D721Med (cell line): ENCODE measurements at regions not wholly inside any gene's neighbourhood (a gene's known extent, or its start where the extent isn't known, plus 50 kb on each side); places are given as distances from the start of the nearest gene placed in this dataset.
"Not testable (repeated sequence)": the region's sequence is repeated elsewhere in the genome, so short reads cannot be mapped to it uniquely, and the experiment has no call there.

Source experiments
- DNase-seq: peaks from one replicate; pipeline ENCODE4 v3.0.0; 2011; ENCODE audit warnings: low spot score; ENCODE audit not compliant: insufficient read length
- FAIRE-seq: peaks from 2 replicates; lab custom pipeline; 2011; peaks lifted over from hg19 to GRCh38; lab: Jason Lieb, UNC
- TF ChIP-seq, protein P1 (sequence below): IDR thresholded peaks from 2 replicates; pipeline ENCODE4 v1.5.1; 2012; ENCODE audit warnings: mild to moderate bottlenecking, control low read depth; ENCODE audit not compliant: insufficient read depth; ENCODE audit errors: missing control alignments

DNA sequence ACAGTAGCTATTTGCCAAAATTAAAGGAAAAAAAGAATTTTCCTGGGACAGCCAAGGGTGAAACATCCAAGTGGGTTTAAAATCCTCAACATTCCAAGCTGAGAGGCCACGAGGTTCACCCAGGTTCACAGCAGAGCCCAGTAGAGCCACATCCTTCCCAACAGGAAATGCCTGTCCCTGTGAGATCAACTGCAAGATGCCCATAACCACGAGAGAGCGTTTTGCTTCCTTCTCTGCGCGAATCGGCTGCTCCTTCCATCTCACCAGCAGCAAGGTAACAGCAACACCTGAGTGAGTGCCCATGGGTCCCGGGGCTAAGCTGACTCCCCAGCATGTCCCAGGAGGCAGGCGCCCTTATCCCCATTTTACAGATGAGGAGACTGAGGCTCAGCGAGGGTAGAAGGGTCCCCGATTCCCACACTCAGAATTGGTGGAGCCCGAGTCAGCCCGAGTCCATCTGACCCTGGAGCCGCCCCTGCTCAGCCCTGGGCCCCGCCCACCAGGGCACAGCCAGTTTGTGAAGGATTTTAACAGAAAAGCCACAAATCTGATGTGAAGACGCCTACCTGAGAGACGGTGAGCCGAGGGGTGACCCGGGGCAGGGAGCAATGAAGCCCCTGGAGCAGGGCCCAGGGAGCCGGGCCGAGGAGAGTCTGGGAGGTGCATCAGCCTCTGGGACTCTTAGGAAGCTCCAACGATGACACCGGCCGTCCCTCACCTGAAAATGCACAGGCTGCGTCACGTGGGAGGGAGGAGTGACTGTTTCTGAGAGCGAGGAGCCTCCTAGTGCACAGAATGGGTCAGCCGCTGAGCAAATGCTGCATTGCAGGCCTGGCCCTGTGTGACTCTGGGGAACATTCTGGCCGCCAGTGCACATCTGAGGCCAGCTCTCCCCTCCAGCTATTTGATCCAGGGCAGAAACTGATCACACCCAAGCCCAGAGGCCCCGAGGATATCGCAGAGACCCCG, 236.9 kb upstream of the SFSWAP start:
- TF ChIP-seq, protein P1, sequence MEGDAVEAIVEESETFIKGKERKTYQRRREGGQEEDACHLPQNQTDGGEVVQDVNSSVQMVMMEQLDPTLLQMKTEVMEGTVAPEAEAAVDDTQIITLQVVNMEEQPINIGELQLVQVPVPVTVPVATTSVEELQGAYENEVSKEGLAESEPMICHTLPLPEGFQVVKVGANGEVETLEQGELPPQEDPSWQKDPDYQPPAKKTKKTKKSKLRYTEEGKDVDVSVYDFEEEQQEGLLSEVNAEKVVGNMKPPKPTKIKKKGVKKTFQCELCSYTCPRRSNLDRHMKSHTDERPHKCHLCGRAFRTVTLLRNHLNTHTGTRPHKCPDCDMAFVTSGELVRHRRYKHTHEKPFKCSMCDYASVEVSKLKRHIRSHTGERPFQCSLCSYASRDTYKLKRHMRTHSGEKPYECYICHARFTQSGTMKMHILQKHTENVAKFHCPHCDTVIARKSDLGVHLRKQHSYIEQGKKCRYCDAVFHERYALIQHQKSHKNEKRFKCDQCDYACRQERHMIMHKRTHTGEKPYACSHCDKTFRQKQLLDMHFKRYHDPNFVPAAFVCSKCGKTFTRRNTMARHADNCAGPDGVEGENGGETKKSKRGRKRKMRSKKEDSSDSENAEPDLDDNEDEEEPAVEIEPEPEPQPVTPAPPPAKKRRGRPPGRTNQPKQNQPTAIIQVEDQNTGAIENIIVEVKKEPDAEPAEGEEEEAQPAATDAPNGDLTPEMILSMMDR, result no peak
- no peak for DNase-seq

GRCh38 chr12:131475012-131475411, 235.9 kb upstream of the SFSWAP start:
- not testable (repeated sequence) for DNase-seq, FAIRE-seq

More for the DNA sequence above, 236.9 kb upstream of the SFSWAP start:
- FAIRE-seq, result no peak

- DNase-seq, result no peak
- TF ChIP-seq, protein P1, result no peak
- no peak for FAIRE-seq
These were observed 233.3 kb upstream of the SFSWAP start for GRCh38 chr12:131477613-131478012.

GRCh38 chr12:131478468-131478867, 232.4 kb upstream of the SFSWAP start:
- DNase-seq (no peak), FAIRE-seq (no peak)

DNA sequence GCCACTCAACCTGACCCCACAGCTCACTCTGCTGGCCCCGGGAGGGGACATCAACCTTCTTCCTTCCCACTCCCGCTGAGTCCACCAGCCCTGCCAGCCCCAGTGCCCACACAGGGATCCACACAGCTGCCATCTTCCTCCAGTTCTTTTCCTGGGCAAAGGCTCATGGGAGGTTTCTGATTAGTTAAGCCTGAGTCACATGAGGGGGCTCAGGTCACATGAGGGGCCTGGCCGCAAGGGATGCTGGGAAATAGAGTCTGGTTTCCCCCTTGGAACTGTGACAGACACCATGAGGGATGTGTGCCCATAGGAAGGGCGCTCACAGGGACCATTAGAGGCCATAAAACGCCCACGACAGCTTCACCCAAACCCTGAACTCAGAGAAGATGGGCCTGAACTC, 228.7 kb upstream of the SFSWAP start:
- FAIRE-seq, result no peak

More at GRCh38 chr12:131478468-131478867, 232.4 kb upstream of the SFSWAP start:
- TF ChIP-seq, protein P1, result no peak

GRCh38 chr12:131482686-131483085, 228.2 kb upstream of the SFSWAP start:
- TF ChIP-seq, protein P1, result no peak
- no peak for DNase-seq
- no peak for FAIRE-seq

More for the DNA sequence above, 228.7 kb upstream of the SFSWAP start:
- TF ChIP-seq, protein P1, result no peak
- no peak for DNase-seq

GRCh38 chr12:131486451-131487230, 224.2 kb upstream of the SFSWAP start:
- TF ChIP-seq, protein P1, result no peak
- DNase-seq (no peak), FAIRE-seq (no peak)
